HT1080 (cell line): ENCODE measurements at regions not wholly inside any gene's neighbourhood (a gene's known extent, or its start where the extent isn't known, plus 50 kb on each side); places are given as distances from the start of the nearest gene placed in this dataset.
"Not testable (repeated sequence)": the region's sequence is repeated elsewhere in the genome, so short reads cannot be mapped to it uniquely, and the experiment has no call there.

Experiments used
- DNase-seq: peaks from one replicate; pipeline ENCODE4 v3.0.0-alpha.2; 2015; ENCODE audit warnings: low read depth

GRCh38 chr14:106788534-106788933 lies 1262.2 kb downstream of the TMEM121 start:
- no peak for DNase-seq

- no peak for DNase-seq
Observed at GRCh38 chr14:106789318-106789717, 1262.9 kb downstream of the TMEM121 start.

- DNase-seq, result peak; percentile 49
Observed at GRCh38 chr14:106790189-106791036, 1264.0 kb downstream of the TMEM121 start.

- no peak for DNase-seq
Observed at GRCh38 chr14:106792543-106792942, 1266.2 kb downstream of the TMEM121 start.

- not testable (repeated sequence) for DNase-seq
Observed at GRCh38 chr14:106798166-106798565, 1271.8 kb downstream of the TMEM121 start.

- DNase-seq, result no peak
Observed at GRCh38 chr14:106802413-106803364, 1276.3 kb downstream of the TMEM121 start.

- no peak for DNase-seq
Observed at GRCh38 chr14:106803379-106803778, 1277.0 kb downstream of the TMEM121 start.

- no peak for DNase-seq
Observed at GRCh38 chr14:106807493-106807892, 1281.1 kb downstream of the TMEM121 start.

GRCh38 chr14:106808458-106808857 lies 1282.1 kb downstream of the TMEM121 start:
- no peak for DNase-seq

GRCh38 chr14:106808907-106809306 lies 1282.5 kb downstream of the TMEM121 start:
- DNase-seq, result no peak

- DNase-seq, result no peak
Observed at GRCh38 chr14:106809615-106810014, 1283.2 kb downstream of the TMEM121 start.

GRCh38 chr14:106810168-106810567 lies 1283.8 kb downstream of the TMEM121 start:
- DNase-seq, result peak; percentile 25

- DNase-seq, result no peak
Observed at GRCh38 chr14:106811162-106811561, 1284.8 kb downstream of the TMEM121 start.

GRCh38 chr14:106812788-106813476 lies 1286.5 kb downstream of the TMEM121 start:
- no peak for DNase-seq

- peak; percentile 9 for DNase-seq
Observed at GRCh38 chr14:106813477-106813823, 1287.1 kb downstream of the TMEM121 start.

GRCh38 chr14:106820119-106820518 lies 1293.7 kb downstream of the TMEM121 start:
- no peak for DNase-seq

GRCh38 chr14:106821119-106821518 lies 1294.7 kb downstream of the TMEM121 start:
- DNase-seq, result no peak

- DNase-seq, result no peak
Observed at GRCh38 chr14:106822905-106823304, 1296.5 kb downstream of the TMEM121 start.

GRCh38 chr14:106823552-106823951 lies 1297.2 kb downstream of the TMEM121 start:
- no peak for DNase-seq

GRCh38 chr14:106826833-106827369 lies 1300.5 kb downstream of the TMEM121 start:
- peak; percentile 15 for DNase-seq

- DNase-seq, result peak; percentile 5
Observed at GRCh38 chr14:106831322-106831720, 1304.9 kb downstream of the TMEM121 start.
